ENCODE measurements at regions not wholly inside any gene's neighbourhood (a gene's known extent, or its start where the extent isn't known, plus 50 kb on each side); places are given as distances from the start of the nearest gene placed in this dataset.

- TF ChIP-seq, protein P1, sequence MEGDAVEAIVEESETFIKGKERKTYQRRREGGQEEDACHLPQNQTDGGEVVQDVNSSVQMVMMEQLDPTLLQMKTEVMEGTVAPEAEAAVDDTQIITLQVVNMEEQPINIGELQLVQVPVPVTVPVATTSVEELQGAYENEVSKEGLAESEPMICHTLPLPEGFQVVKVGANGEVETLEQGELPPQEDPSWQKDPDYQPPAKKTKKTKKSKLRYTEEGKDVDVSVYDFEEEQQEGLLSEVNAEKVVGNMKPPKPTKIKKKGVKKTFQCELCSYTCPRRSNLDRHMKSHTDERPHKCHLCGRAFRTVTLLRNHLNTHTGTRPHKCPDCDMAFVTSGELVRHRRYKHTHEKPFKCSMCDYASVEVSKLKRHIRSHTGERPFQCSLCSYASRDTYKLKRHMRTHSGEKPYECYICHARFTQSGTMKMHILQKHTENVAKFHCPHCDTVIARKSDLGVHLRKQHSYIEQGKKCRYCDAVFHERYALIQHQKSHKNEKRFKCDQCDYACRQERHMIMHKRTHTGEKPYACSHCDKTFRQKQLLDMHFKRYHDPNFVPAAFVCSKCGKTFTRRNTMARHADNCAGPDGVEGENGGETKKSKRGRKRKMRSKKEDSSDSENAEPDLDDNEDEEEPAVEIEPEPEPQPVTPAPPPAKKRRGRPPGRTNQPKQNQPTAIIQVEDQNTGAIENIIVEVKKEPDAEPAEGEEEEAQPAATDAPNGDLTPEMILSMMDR (IDR thresholded peaks at IDR 0.05; ENCODE audit: low read depth, low read length): no peak
- no peak for TF ChIP-seq EZH2phosphoT487 (IDR thresholded peaks at IDR 0.05; ENCODE audit: low read depth)
Observed at GRCh38 chr22:46045459-46046298, 68.7 kb upstream of the WNT7B start.
